ENCODE measurements at regions not wholly inside any gene's neighbourhood (a gene's known extent, or its start where the extent isn't known, plus 50 kb on each side); places are given as distances from the start of the nearest gene placed in this dataset.
A peak's percentile ranks its signal among the peaks of the same experiment; 100 is the strongest.

DNA sequence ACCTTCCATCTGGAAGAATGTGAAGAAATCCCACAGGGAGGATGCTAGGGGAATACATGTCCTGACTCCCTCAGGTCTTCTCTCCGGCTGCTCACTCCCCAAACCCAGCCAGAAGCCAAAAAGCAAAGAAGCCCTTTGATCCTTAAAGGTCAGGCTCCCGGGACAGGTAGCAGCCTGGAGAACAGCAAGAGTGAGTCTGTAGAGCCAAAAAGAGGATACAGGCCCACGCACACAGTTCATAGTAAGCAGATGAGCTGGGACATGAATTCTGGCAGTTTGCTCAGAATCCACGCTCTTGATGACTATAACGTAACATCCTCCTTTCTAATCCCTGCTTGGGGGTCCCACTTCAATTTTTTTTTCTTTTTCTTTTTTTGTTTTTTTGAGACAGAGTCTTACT is 72.0 kb upstream of the SLC44A1 start:
- H3K4me3 Mint-ChIP-seq: no peak overlapping the region
- no peaks in the 10 kb centered on the region for H3K27me3 ChIP-seq (ENCODE audit: insufficient read depth)
- no peak overlapping the region for H3K4me3 ChIP-seq
- no peaks in the 10 kb centered on the region; the same call in 2 of the 3 replicates for H3K36me3 Mint-ChIP-seq (ENCODE audit: low read depth)
- H3K4me2 ChIP-seq: 0 out of 2 replicates have a peak overlapping the region, but pooled peaks have one; percentile 9
- H3K36me3 ChIP-seq (ENCODE audit: insufficient read depth): no peaks in the 10 kb centered on the region
- no peaks in the 10 kb centered on the region for H4K20me1 ChIP-seq (replicated peaks; ENCODE audit: insufficient read depth)
- H3K9me2 ChIP-seq (ENCODE audit: insufficient read depth): 0 out of 2 replicates have a peak, but pooled peaks cover 11% of the 10 kb centered on the region
- H3K9me3 Mint-ChIP-seq: no peaks in the 10 kb centered on the region; the same call in 2 of the 3 replicates
- H2AFZ ChIP-seq: peak overlapping the region; percentile 80; the same call in 1 of the 2 replicates
- no peak overlapping the region for H3K27ac Mint-ChIP-seq
- ATAC-seq (no peak), DNase-seq (ENCODE audit: low spot score) (no peak)
- peaks cover 35% of the 10 kb centered on the region for H3K4me1 Mint-ChIP-seq
- no peak for TF ChIP-seq NANOG (IDR thresholded peaks at IDR 0.05; ENCODE audit: borderline replicate concordance)
- TF ChIP-seq, protein P1, sequence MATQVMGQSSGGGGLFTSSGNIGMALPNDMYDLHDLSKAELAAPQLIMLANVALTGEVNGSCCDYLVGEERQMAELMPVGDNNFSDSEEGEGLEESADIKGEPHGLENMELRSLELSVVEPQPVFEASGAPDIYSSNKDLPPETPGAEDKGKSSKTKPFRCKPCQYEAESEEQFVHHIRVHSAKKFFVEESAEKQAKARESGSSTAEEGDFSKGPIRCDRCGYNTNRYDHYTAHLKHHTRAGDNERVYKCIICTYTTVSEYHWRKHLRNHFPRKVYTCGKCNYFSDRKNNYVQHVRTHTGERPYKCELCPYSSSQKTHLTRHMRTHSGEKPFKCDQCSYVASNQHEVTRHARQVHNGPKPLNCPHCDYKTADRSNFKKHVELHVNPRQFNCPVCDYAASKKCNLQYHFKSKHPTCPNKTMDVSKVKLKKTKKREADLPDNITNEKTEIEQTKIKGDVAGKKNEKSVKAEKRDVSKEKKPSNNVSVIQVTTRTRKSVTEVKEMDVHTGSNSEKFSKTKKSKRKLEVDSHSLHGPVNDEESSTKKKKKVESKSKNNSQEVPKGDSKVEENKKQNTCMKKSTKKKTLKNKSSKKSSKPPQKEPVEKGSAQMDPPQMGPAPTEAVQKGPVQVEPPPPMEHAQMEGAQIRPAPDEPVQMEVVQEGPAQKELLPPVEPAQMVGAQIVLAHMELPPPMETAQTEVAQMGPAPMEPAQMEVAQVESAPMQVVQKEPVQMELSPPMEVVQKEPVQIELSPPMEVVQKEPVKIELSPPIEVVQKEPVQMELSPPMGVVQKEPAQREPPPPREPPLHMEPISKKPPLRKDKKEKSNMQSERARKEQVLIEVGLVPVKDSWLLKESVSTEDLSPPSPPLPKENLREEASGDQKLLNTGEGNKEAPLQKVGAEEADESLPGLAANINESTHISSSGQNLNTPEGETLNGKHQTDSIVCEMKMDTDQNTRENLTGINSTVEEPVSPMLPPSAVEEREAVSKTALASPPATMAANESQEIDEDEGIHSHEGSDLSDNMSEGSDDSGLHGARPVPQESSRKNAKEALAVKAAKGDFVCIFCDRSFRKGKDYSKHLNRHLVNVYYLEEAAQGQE (IDR thresholded peaks at IDR 0.05; ENCODE audit: unreplicated experiment): no peak
- TF ChIP-seq, protein P2, sequence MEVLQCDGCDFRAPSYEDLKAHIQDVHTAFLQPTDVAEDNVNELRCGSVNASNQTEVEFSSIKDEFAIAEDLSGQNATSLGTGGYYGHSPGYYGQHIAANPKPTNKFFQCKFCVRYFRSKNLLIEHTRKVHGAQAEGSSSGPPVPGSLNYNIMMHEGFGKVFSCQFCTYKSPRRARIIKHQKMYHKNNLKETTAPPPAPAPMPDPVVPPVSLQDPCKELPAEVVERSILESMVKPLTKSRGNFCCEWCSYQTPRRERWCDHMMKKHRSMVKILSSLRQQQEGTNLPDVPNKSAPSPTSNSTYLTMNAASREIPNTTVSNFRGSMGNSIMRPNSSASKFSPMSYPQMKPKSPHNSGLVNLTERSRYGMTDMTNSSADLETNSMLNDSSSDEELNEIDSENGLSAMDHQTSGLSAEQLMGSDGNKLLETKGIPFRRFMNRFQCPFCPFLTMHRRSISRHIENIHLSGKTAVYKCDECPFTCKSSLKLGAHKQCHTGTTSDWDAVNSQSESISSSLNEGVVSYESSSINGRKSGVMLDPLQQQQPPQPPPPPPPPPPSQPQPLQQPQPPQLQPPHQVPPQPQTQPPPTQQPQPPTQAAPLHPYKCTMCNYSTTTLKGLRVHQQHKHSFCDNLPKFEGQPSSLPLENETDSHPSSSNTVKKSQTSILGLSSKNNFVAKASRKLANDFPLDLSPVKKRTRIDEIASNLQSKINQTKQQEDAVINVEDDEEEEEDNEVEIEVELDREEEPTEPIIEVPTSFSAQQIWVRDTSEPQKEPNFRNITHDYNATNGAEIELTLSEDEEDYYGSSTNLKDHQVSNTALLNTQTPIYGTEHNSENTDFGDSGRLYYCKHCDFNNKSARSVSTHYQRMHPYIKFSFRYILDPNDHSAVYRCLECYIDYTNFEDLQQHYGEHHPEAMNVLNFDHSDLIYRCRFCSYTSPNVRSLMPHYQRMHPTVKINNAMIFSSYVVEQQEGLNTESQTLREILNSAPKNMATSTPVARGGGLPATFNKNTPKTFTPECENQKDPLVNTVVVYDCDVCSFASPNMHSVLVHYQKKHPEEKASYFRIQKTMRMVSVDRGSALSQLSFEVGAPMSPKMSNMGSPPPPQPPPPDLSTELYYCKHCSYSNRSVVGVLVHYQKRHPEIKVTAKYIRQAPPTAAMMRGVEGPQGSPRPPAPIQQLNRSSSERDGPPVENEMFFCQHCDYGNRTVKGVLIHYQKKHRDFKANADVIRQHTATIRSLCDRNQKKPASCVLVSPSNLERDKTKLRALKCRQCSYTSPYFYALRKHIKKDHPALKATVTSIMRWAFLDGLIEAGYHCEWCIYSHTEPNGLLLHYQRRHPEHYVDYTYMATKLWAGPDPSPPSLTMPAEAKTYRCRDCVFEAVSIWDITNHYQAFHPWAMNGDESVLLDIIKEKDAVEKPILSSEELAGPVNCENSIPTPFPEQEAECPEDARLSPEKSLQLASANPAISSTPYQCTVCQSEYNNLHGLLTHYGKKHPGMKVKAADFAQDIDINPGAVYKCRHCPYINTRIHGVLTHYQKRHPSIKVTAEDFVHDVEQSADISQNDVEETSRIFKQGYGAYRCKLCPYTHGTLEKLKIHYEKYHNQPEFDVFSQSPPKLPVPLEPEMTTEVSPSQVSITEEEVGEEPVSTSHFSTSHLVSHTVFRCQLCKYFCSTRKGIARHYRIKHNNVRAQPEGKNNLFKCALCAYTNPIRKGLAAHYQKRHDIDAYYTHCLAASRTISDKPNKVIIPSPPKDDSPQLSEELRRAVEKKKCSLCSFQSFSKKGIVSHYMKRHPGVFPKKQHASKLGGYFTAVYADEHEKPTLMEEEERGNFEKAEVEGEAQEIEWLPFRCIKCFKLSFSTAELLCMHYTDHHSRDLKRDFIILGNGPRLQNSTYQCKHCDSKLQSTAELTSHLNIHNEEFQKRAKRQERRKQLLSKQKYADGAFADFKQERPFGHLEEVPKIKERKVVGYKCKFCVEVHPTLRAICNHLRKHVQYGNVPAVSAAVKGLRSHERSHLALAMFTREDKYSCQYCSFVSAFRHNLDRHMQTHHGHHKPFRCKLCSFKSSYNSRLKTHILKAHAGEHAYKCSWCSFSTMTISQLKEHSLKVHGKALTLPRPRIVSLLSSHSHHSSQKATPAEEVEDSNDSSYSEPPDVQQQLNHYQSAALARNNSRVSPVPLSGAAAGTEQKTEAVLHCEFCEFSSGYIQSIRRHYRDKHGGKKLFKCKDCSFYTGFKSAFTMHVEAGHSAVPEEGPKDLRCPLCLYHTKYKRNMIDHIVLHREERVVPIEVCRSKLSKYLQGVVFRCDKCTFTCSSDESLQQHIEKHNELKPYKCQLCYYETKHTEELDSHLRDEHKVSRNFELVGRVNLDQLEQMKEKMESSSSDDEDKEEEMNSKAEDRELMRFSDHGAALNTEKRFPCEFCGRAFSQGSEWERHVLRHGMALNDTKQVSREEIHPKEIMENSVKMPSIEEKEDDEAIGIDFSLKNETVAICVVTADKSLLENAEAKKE (CRISPR knock-in tag; IDR thresholded peaks at IDR 0.05): no peak
- TF ChIP-seq ETS1 (IDR thresholded peaks at IDR 0.05): no peak
- TF ChIP-seq ZNF114 (CRISPR knock-in tag; IDR thresholded peaks at IDR 0.05): no peak
- TF ChIP-seq, protein P3, sequence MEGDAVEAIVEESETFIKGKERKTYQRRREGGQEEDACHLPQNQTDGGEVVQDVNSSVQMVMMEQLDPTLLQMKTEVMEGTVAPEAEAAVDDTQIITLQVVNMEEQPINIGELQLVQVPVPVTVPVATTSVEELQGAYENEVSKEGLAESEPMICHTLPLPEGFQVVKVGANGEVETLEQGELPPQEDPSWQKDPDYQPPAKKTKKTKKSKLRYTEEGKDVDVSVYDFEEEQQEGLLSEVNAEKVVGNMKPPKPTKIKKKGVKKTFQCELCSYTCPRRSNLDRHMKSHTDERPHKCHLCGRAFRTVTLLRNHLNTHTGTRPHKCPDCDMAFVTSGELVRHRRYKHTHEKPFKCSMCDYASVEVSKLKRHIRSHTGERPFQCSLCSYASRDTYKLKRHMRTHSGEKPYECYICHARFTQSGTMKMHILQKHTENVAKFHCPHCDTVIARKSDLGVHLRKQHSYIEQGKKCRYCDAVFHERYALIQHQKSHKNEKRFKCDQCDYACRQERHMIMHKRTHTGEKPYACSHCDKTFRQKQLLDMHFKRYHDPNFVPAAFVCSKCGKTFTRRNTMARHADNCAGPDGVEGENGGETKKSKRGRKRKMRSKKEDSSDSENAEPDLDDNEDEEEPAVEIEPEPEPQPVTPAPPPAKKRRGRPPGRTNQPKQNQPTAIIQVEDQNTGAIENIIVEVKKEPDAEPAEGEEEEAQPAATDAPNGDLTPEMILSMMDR (conservative IDR thresholded peaks at IDR 0.05; ENCODE audit: low read depth in 2 of 2): no peak
- TF ChIP-seq ZNF331 (CRISPR knock-in tag; IDR thresholded peaks at IDR 0.05; ENCODE audit: low read depth): no peak
- TF ChIP-seq STAT1 (IDR thresholded peaks at IDR 0.05; ENCODE audit: unreplicated experiment): no peak
- no peak for TF ChIP-seq EZH2phosphoT487 (IDR thresholded peaks at IDR 0.05; ENCODE audit: unreplicated experiment)
- no peak for TF ChIP-seq POLR2AphosphoS5 (IDR thresholded peaks at IDR 0.05; ENCODE audit: low read depth)
- TF ChIP-seq JUNB (IDR thresholded peaks at IDR 0.05; ENCODE audit: unreplicated experiment): no peak
- no peak for TF ChIP-seq CREB1 (CRISPR knock-in tag; IDR thresholded peaks at IDR 0.05; ENCODE audit: low read depth)
- TF ChIP-seq EZH2 (IDR thresholded peaks at IDR 0.05; ENCODE audit: low read depth, unreplicated experiment): no peak
- H3K27me3 Mint-ChIP-seq (ENCODE audit: insufficient read depth, low read depth, poor library complexity): peaks cover 3% of the 10 kb centered on the region
- no peaks in the 10 kb centered on the region for H3F3A ChIP-seq (replicated peaks; ENCODE audit: low read depth)
- H3K27ac ChIP-seq (ENCODE audit: low read depth): no peak overlapping the region
- H3K4me1 ChIP-seq (ENCODE audit: insufficient read depth): peaks cover 21% of the 10 kb centered on the region
- no peaks in the 10 kb centered on the region for H3K79me2 ChIP-seq (replicated peaks; ENCODE audit: insufficient read depth)
